Adrenal gland (tissue), 9 donors: ENCODE measurements at regions not wholly inside any gene's neighbourhood (a gene's known extent, or its start where the extent isn't known, plus 50 kb on each side); places are given as distances from the start of the nearest gene placed in this dataset.

Experiments
- DNase-seq, 7 donors: peaks; one replicate each; pipeline ENCODE4 v3.0.0-alpha.2; 2019 to 2020
- H3K27ac ChIP-seq, 5 donors: fragments of 200-600 bp; sonication (generic) in 4 of 5; 1 replicate in 3 of 5; 2 replicates in 2 of 5; pipeline versions ENCODE4 v1.5.1 to v1.8.0; 2016 to 2020; ENCODE audit warnings: mild to moderate bottlenecking in 1 of 5
- H3K27me3 ChIP-seq: fragments of 200-600 bp; 2 replicates; pipeline ENCODE4 v1.8.0; 2021
- H3K36me3 ChIP-seq, 2 donors: fragments of 200-600 bp; replicated peaks in 1 of 2; 1 replicate in 1 of 2; 2 replicates in 1 of 2; pipeline versions ENCODE4 v1.5.1 to v1.8.0; 2018 to 2022
- H3K4me1 ChIP-seq, 2 donors: fragments of 200-600 bp; replicated peaks in 1 of 2; 1 replicate in 1 of 2; 2 replicates in 1 of 2; pipeline versions ENCODE4 v1.5.1 to v1.8.0; 2018 to 2021
- H3K4me3 ChIP-seq, 4 donors: fragments of 200-600 bp; sonication (generic) in 3 of 4; one replicate each; pipeline ENCODE4 v1.5.1; 2016 to 2018
- H3K9me3 ChIP-seq, 3 donors: fragments of 200-600 bp; sonication (generic) in 1 of 3; replicated peaks in 1 of 3; 1 replicate in 2 of 3; 2 replicates in 1 of 3; pipeline versions ENCODE4 v1.5.1 to v1.8.0; 2016 to 2021
- CTCF ChIP-seq, 6 experiments: fragments of 450-650 bp in 4 of 6; fragments of 200-600 bp in 2 of 6; sonication (generic) in 1 of 6; IDR thresholded peaks; 1 replicate in 5 of 6; 2 replicates in 1 of 6; pipeline versions ENCODE4 v1.5.1 to v1.8.0; 2016 to 2021; ENCODE audit warnings: antibody characterized with exemption in 6 of 6, mild to moderate bottlenecking in 2 of 6, moderate library complexity in 1 of 6
- POLR2A ChIP-seq, 2 donors: fragments of 450-650 bp; IDR thresholded peaks; one replicate each; pipeline ENCODE4 v1.6.1; 2017; ENCODE audit warnings: antibody characterized with exemption in 2 of 2, mild to moderate bottlenecking in 2 of 2, moderate library complexity in 1 of 2
- WGBS, 4 donors: extraction: QIAGEN DNeasy Blood & Tissue Kit in 2 of 4; methylation state at CpG; one replicate each; pipeline versions ENCODE4 v1.1.5 to v1.1.7; 2013 to 2017; 5-methylcytosine and 5-hydroxymethylcytosine counted together
- intact Hi-C, 2 donors: fragments of 100-400 bp; cut with DNase I; formaldehyde crosslinking; loops; one replicate each; pipeline versions ENCODE4 v1.14.1 to v1.15.0; 2022 to 2023
- donor health status: healthy with polysubstance abuse.
- donor health status: Bipolar disorder and iron deficiency.
- donor health status: DM: yes; HTN: yes; CAD: no.
- donor health status: DM: no; HTN: no; CAD: no.
- donor health status: DM: no; HTN: no; CAD: no.

GRCh38 chr9:95610006-95610785 lies 93.4 kb upstream of the PTCH1 start:
- Histone ChIP-seq H3K4me1 (no peaks in the 10 kb centered on the region), H3K27me3 (no peaks in the 10 kb centered on the region), H3K4me3 (no peak overlapping the region), H3K36me3 (no peaks in the 10 kb centered on the region), H3K9me3 (no peaks in the 10 kb centered on the region), H3K27ac (no peak overlapping the region)
- TF ChIP-seq CTCF (IDR thresholded peaks at IDR 0.05) = no peak
- TF ChIP-seq POLR2A (IDR thresholded peaks at IDR 0.05) = no peak
- no peak for DNase-seq
- 93 to 95% (median 93%) methylated on average over 16 of the region's 16 CpGs for WGBS, 4 donors
- intact Hi-C loops = no loop called here

GRCh38 chr9:95609426-95609825 lies 92.7 kb upstream of the PTCH1 start:
- TF ChIP-seq CTCF (IDR thresholded peaks at IDR 0.05) = no peak
- no peak for TF ChIP-seq POLR2A (IDR thresholded peaks at IDR 0.05)
- Histone ChIP-seq H3K4me1 (no peaks in the 10 kb centered on the region), H3K9me3 (no peaks in the 10 kb centered on the region), H3K4me3 (no peak overlapping the region), H3K27ac (no peak overlapping the region), H3K27me3 (no peaks in the 10 kb centered on the region), H3K36me3 (no peaks in the 10 kb centered on the region)
- 77 to 91% (median 85%) methylated on average over 3 to 7 of the region's 7 CpGs for WGBS, 4 donors
- no peak for DNase-seq
- intact Hi-C loops = no loop called here

DNA sequence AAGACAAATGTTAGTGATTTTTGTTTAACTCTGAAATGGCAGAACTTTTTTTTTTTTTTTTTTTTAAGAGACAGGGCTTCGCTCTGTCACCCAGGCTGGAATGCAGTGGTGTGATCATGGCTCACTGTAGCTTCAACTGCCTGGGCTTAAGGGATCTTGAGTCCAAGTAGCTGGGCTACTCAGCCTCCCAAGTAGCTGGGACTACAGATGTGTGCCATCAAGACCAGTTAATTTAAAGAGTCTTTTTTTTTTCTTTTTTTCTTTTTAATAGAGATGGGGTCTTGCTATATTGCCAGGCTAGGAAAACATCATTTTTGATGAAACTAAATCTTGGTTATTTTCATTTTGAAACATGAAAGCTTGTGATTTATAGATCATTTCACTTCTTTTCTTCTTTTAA lies 91.6 kb upstream of the PTCH1 start:
- 97 to 100% (median 100%) methylated on average over 1 of the region's 1 CpG for WGBS, 4 donors
- Histone ChIP-seq H3K4me3 (no peak overlapping the region), H3K9me3 (no peaks in the 10 kb centered on the region), H3K27me3 (no peaks in the 10 kb centered on the region), H3K36me3 (no peaks in the 10 kb centered on the region), H3K27ac (no peak overlapping the region), H3K4me1 (no peaks in the 10 kb centered on the region)
- DNase-seq = no peak
- TF ChIP-seq CTCF (IDR thresholded peaks at IDR 0.05) (no peak), POLR2A (IDR thresholded peaks at IDR 0.05) (no peak)
- intact Hi-C loops = no loop called here

GRCh38 chr9:95607507-95607906 lies 90.7 kb upstream of the PTCH1 start:
- WGBS, 4 donors = 88 to 91% (median 90%) methylated on average over 4 to 5 of the region's 5 CpGs
- TF ChIP-seq CTCF (IDR thresholded peaks at IDR 0.05) = no peak
- no peak for TF ChIP-seq POLR2A (IDR thresholded peaks at IDR 0.05)
- Histone ChIP-seq H3K27ac (no peak overlapping the region), H3K36me3 (no peaks in the 10 kb centered on the region), H3K9me3 (no peaks in the 10 kb centered on the region), H3K27me3 (no peaks in the 10 kb centered on the region), H3K4me3 (no peak overlapping the region), H3K4me1 (no peaks in the 10 kb centered on the region)
- intact Hi-C loops = no loop called here
- no peak for DNase-seq
